ENCODE measurements at regions not wholly inside any gene's neighbourhood (a gene's known extent, or its start where the extent isn't known, plus 50 kb on each side); places are given as distances from the start of the nearest gene placed in this dataset.
A peak's percentile ranks its signal among the peaks of the same experiment; 100 is the strongest.

DNA sequence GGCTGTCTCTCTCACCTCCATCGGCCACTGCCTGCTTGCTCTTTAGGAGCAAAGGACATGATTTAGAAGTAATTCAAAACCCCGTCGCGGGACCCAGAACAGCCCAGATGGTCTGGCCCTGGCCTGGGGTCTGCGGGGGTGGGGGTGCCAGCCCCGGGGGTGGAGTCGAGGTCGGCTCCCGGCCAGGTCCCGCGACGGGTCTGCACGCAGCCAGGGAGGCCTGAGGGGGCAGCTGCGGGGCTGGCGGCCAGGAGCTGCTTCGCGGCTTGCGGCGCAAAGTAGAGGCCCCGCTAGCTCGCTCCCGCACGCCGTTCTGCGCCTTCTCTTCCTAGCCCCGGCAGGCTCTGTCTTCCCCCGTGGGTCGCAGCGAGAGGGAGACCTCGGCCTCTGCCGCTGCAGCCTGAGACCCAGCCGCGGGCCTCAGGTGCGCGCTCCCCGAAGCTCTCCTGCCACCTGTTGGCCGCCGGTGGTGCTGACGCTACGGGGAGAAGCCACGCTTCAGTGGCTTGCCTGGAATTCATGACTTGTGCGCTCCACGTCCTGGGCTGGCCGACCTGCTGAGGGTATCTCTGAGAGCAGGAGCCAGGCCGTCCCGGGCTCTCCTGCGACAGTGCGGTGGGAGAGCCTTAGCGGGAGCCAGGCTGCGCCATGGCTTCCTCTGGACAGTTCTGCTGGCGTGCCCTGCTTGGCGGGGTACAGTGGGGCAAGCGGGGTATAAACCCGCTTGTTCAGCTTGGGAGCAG lies 157.2 kb upstream of the PITX1 start:
- H3K4me2 ChIP-seq (ENCODE audit: low read depth, low read length, poor library complexity, severe bottlenecking), result no peak overlapping the region
- H3F3A ChIP-seq (ENCODE audit: low read depth), result no peaks in the 10 kb centered on the region
- no peaks in the 10 kb centered on the region for H3K27me3 ChIP-seq (ENCODE audit: insufficient read depth, low read length, poor library complexity, severe bottlenecking)
- no peak overlapping the region for H3K9ac ChIP-seq (ENCODE audit: low read depth, low read length, poor library complexity, severe bottlenecking)
- TF ChIP-seq CTCF (conservative IDR thresholded peaks at IDR 0.05; ENCODE audit: low read length) (peak; percentile 68), EZH2phosphoT487 (IDR thresholded peaks at IDR 0.05; ENCODE audit: borderline replicate concordance) (no peak)
- H4K20me1 ChIP-seq (ENCODE audit: insufficient read depth, low read length, poor library complexity, severe bottlenecking), result no peaks in the 10 kb centered on the region
- H3K36me3 ChIP-seq (ENCODE audit: insufficient read depth, low read length), result no peaks in the 10 kb centered on the region
- no peak overlapping the region for H3K4me3 ChIP-seq (ENCODE audit: low read length, poor library complexity, severe bottlenecking)
- H3K79me2 ChIP-seq (ENCODE audit: insufficient read depth, low read length), result no peaks in the 10 kb centered on the region
- H2AFZ ChIP-seq (ENCODE audit: low read length), result no peak overlapping the region
- H3K9me3 ChIP-seq (ENCODE audit: insufficient read depth, low read depth, low read length), result no peaks in the 10 kb centered on the region
- H3K4me1 ChIP-seq (ENCODE audit: insufficient read depth, low read length, poor library complexity, severe bottlenecking), result no peaks in the 10 kb centered on the region
- H3K9me2 ChIP-seq (replicated peaks; ENCODE audit: low read depth, low read length), result no peaks in the 10 kb centered on the region

- H3K4me2 ChIP-seq (ENCODE audit: low read depth, low read length, poor library complexity, severe bottlenecking), result no peak overlapping the region
- H3K4me1 ChIP-seq (ENCODE audit: insufficient read depth, low read length, poor library complexity, severe bottlenecking), result peaks cover 3% of the 10 kb centered on the region
- no peaks in the 10 kb centered on the region for H3K36me3 ChIP-seq (ENCODE audit: insufficient read depth, low read length)
- no peak for TF ChIP-seq CTCF (conservative IDR thresholded peaks at IDR 0.05; ENCODE audit: low read length)
- TF ChIP-seq EZH2phosphoT487 (IDR thresholded peaks at IDR 0.05; ENCODE audit: borderline replicate concordance), result no peak
- no peaks in the 10 kb centered on the region for H3K9me2 ChIP-seq (replicated peaks; ENCODE audit: low read depth, low read length)
- no peak overlapping the region for H3K4me3 ChIP-seq (ENCODE audit: low read length, poor library complexity, severe bottlenecking)
- H3F3A ChIP-seq (ENCODE audit: low read depth), result no peaks in the 10 kb centered on the region
- H2AFZ ChIP-seq (ENCODE audit: low read length), result no peak overlapping the region
- no peaks in the 10 kb centered on the region for H3K79me2 ChIP-seq (ENCODE audit: insufficient read depth, low read length)
- no peaks in the 10 kb centered on the region for H3K27me3 ChIP-seq (ENCODE audit: insufficient read depth, low read length, poor library complexity, severe bottlenecking)
- H3K9me3 ChIP-seq (ENCODE audit: insufficient read depth, low read depth, low read length), result no peaks in the 10 kb centered on the region
- H4K20me1 ChIP-seq (ENCODE audit: insufficient read depth, low read length, poor library complexity, severe bottlenecking), result no peaks in the 10 kb centered on the region
- no peak overlapping the region for H3K9ac ChIP-seq (ENCODE audit: low read depth, low read length, poor library complexity, severe bottlenecking)
Measured at GRCh38 chr5:135190416-135191083, 156.5 kb upstream of the PITX1 start.

DNA sequence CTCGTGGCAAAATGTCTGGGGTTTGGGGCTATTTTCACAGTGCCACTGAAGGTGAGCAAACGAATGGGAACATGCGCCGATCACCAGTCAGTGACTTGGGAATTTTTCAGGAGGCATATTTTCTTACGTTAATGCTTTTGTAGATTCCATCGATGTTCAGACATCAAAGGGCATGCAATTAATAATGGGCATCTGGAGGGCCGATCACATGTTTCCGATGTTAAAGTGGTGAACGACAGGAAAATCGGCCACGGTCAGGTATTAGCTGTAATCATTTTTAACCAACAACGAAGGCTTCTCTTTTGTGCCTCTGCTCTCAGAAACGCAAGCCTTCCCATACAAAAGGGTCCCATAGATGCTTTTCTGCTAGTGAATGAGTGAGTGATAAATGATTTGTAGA lies 155.0 kb upstream of the PITX1 start:
- H3K4me1 ChIP-seq (ENCODE audit: insufficient read depth, low read length, poor library complexity, severe bottlenecking), result peaks cover 4% of the 10 kb centered on the region

More for the DNA sequence above, 155.0 kb upstream of the PITX1 start:
- Histone ChIP-seq H3F3A (ENCODE audit: low read depth) (no peaks in the 10 kb centered on the region), H3K36me3 (ENCODE audit: insufficient read depth, low read length) (no peaks in the 10 kb centered on the region), H2AFZ (ENCODE audit: low read length) (no peak overlapping the region), H3K79me2 (ENCODE audit: insufficient read depth, low read length) (no peaks in the 10 kb centered on the region), H3K9me3 (ENCODE audit: insufficient read depth, low read depth, low read length) (no peaks in the 10 kb centered on the region), H3K27me3 (ENCODE audit: insufficient read depth, low read length, poor library complexity, severe bottlenecking) (no peaks in the 10 kb centered on the region), H3K9ac (ENCODE audit: low read depth, low read length, poor library complexity, severe bottlenecking) (no peak overlapping the region), H3K4me2 (ENCODE audit: low read depth, low read length, poor library complexity, severe bottlenecking) (no peak overlapping the region), H3K9me2 (replicated peaks; ENCODE audit: low read depth, low read length) (no peaks in the 10 kb centered on the region), H3K4me3 (ENCODE audit: low read length, poor library complexity, severe bottlenecking) (no peak overlapping the region), H4K20me1 (ENCODE audit: insufficient read depth, low read length, poor library complexity, severe bottlenecking) (no peaks in the 10 kb centered on the region)
- no peak for TF ChIP-seq CTCF (conservative IDR thresholded peaks at IDR 0.05; ENCODE audit: low read length)
- no peak for TF ChIP-seq EZH2phosphoT487 (IDR thresholded peaks at IDR 0.05; ENCODE audit: borderline replicate concordance)
